HepG2 (cell line): ENCODE measurements at regions not wholly inside any gene's neighbourhood (a gene's known extent, or its start where the extent isn't known, plus 50 kb on each side); places are given as distances from the start of the nearest gene placed in this dataset.

Source experiments
- BRF2 ChIP-seq: sonication (generic); formaldehyde crosslinking; IDR thresholded peaks from 2 replicates; pipeline ENCODE4 v1.8.1; 2022; ENCODE audit warnings: mild to moderate bottlenecking, missing genetic modification reagents
- FOXM1 ChIP-seq: sonication (generic); formaldehyde crosslinking; IDR thresholded peaks from 2 replicates; pipeline ENCODE4 v1.5.0; 2020; ENCODE audit warnings: missing genetic modification reagents
- PHF20 ChIP-seq: sonication (generic); formaldehyde crosslinking; IDR thresholded peaks from 2 replicates; pipeline ENCODE4 v1.5.0; 2020; ENCODE audit warnings: mild to moderate bottlenecking, missing genetic modification reagents
- POLR2AphosphoS5 ChIP-seq: IDR thresholded peaks from 2 replicates; pipeline ENCODE4 v1.6.1; 2012; ENCODE audit warnings: low read depth, low read length
- RBM39 ChIP-seq: fragments of 200-400 bp; formaldehyde crosslinking; IDR thresholded peaks from one replicate; pipeline ENCODE4 v1.6.1; 2018; ENCODE audit warnings: antibody characterized with exemption, mild to moderate bottlenecking, low read depth, low read length; ENCODE audit not compliant: poor library complexity, severe bottlenecking
- ZNF775 ChIP-seq: sonication (generic); formaldehyde crosslinking; IDR thresholded peaks from 2 replicates; pipeline ENCODE4 v1.4.0; 2020; ENCODE audit warnings: missing genetic modification reagents, mild to moderate bottlenecking, moderate library complexity, borderline replicate concordance

DNA sequence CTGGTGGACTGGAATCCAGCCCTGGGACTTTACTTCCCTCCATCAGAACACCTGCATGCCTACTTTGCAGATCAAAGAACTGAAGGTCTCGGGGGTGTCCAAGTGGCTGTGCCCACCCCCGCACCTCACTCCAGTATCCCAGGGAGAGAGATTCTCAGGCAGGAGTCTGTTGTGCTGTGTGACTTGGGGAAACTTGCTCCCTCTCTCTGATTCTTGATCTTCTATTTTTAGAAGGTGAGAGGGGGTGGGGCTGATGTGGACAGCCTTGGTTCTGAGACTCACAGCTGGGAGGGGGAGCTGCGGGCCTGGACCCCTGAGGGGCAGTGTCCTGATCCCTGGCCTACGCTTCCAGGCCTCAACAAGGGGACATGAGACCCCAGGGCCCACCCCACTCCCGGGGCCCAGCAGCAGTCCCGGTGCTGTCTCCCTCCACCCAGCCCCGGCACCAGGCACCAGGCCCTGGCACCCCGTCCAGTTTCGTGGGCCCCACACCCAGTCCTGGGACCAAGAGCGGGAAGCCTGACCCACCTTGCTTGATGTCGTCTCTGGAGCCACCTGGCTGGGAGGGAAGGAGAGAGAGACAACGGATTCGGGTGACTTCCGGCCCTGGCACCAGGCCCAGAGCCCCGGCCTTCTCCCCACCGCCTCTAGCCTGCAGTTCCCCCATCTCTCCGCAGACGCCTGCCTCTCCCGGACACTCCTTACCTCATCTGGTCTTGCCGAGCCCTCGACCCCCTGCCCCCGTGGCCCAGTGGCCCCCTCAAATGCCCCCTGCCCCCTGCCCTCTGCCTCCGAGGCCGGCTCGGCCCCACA, 74.0 kb upstream of the SPTLC1 start:
- TF ChIP-seq FOXM1 (CRISPR knock-in tag) (no peak), POLR2AphosphoS5 (no peak), PHF20 (CRISPR knock-in tag) (no peak), ZNF775 (CRISPR knock-in tag) (no peak), BRF2 (no peak), RBM39 (no peak)
